ENCODE measurements at regions not wholly inside any gene's neighbourhood (a gene's known extent, or its start where the extent isn't known, plus 50 kb on each side); places are given as distances from the start of the nearest gene placed in this dataset.

- TF ChIP-seq USF1 (IDR thresholded peaks at IDR 0.05) (no peak), RAD21 (IDR thresholded peaks at IDR 0.05; ENCODE audit: low read depth) (no peak), CEBPB (IDR thresholded peaks at IDR 0.05) (no peak), ZBTB7A (IDR thresholded peaks at IDR 0.05; ENCODE audit: low read depth) (no peak)
These were observed 459.4 kb downstream of the NPHP4 start for GRCh38 chr1:5532811-5533210.

Data from Ishikawa (cell line).